Testis (tissue), 2 donors: ENCODE measurements at regions not wholly inside any gene's neighbourhood (a gene's known extent, or its start where the extent isn't known, plus 50 kb on each side); places are given as distances from the start of the nearest gene placed in this dataset.

Experiments
- POLR2A ChIP-seq: fragments of 450-650 bp; IDR thresholded peaks from one replicate; pipeline ENCODE4 v1.6.1; 2017; ENCODE audit warnings: antibody characterized with exemption, mild to moderate bottlenecking, moderate library complexity
- TF ChIP-seq, protein P1 (sequence below), 3 experiments: fragments of 450-650 bp in 2 of 3; fragments of 200-600 bp in 1 of 3; sonication (generic) in 1 of 3; IDR thresholded peaks; one replicate each; pipeline ENCODE4 v1.5.1; 2016 to 2019; ENCODE audit warnings: antibody characterized with exemption in 3 of 3, mild to moderate bottlenecking in 2 of 3, moderate library complexity in 1 of 3

- TF ChIP-seq, protein P1, sequence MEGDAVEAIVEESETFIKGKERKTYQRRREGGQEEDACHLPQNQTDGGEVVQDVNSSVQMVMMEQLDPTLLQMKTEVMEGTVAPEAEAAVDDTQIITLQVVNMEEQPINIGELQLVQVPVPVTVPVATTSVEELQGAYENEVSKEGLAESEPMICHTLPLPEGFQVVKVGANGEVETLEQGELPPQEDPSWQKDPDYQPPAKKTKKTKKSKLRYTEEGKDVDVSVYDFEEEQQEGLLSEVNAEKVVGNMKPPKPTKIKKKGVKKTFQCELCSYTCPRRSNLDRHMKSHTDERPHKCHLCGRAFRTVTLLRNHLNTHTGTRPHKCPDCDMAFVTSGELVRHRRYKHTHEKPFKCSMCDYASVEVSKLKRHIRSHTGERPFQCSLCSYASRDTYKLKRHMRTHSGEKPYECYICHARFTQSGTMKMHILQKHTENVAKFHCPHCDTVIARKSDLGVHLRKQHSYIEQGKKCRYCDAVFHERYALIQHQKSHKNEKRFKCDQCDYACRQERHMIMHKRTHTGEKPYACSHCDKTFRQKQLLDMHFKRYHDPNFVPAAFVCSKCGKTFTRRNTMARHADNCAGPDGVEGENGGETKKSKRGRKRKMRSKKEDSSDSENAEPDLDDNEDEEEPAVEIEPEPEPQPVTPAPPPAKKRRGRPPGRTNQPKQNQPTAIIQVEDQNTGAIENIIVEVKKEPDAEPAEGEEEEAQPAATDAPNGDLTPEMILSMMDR (IDR thresholded peaks at IDR 0.05): no peak
- no peak for TF ChIP-seq POLR2A
Measured at GRCh38 chr16:52089476-52089875, 457.5 kb downstream of the TOX3 start.
